IMR-90 (cell line): ENCODE measurements at regions not wholly inside any gene's neighbourhood (a gene's known extent, or its start where the extent isn't known, plus 50 kb on each side); places are given as distances from the start of the nearest gene placed in this dataset.

Source experiments
- ATAC-seq: fragments of 200-7000 bp; cut with Tn5 transposase; 2 replicates; pipeline ENCODE4 v1.9.1; 2020; ENCODE audit warnings: low read depth, mild to moderate bottlenecking, moderate library complexity
- BruUV-seq: library from RNA; stranded (reverse); fragments of 400-500 nt; replicated peaks from 2 replicates; lab custom pipeline; 2021; lab: Mats Ljungman, UMichigan
- CTCF ChIA-PET: fragments of 300-600 bp; formaldehyde crosslinking; extraction: SDS; loops from one replicate; lab custom pipeline; 2021; ENCODE audit warnings: antibody characterized with exemption; lab: Yijun Ruan, JAX
- POLR2A ChIA-PET: fragments of 300-600 bp; sonication (Branson Sonifier 250); formaldehyde crosslinking; loops from one replicate; lab custom pipeline; 2022; ENCODE audit warnings: antibody characterized with exemption; ENCODE audit not compliant: unreplicated experiment; lab: Charles Lee
- DNase-seq: peaks from one replicate; pipeline ENCODE4 v3.0.0; 2013
- H2AFZ ChIP-seq: replicated peaks from 2 replicates; pipeline ENCODE3; 2013; ENCODE audit warnings: low read length, mild to moderate bottlenecking; ENCODE audit not compliant: poor library complexity
- H2AK5ac ChIP-seq: 2 replicates; pipeline ENCODE4 v1.6.1; 2013; ENCODE audit warnings: low read depth, low read length, inconsistent platforms
- H2AK9ac ChIP-seq: replicated peaks from 2 replicates; pipeline ENCODE3; 2013; ENCODE audit warnings: mild to moderate bottlenecking, low read depth, low read length, moderate library complexity; ENCODE audit not compliant: poor library complexity
- H2BK120ac ChIP-seq: 2 replicates; pipeline ENCODE4 v1.6.1; 2013; ENCODE audit warnings: low read depth, low read length, inconsistent platforms
- H2BK15ac ChIP-seq: 3 replicates; pipeline ENCODE4 v1.6.1; 2013; ENCODE audit warnings: low read depth, low read length, inconsistent platforms
- H2BK20ac ChIP-seq: 2 replicates; pipeline ENCODE4 v1.6.1; 2013; ENCODE audit warnings: low read depth, mild to moderate bottlenecking, inconsistent platforms, low read length, moderate library complexity
- H2BK5ac ChIP-seq: 2 replicates; pipeline ENCODE4 v1.6.1; 2013; ENCODE audit warnings: mild to moderate bottlenecking, low read depth, low read length, inconsistent platforms; ENCODE audit not compliant: poor library complexity, severe bottlenecking
- H3K14ac ChIP-seq: replicated peaks from 2 replicates; pipeline ENCODE4 v1.6.1; 2013; ENCODE audit warnings: low read depth, low read length, inconsistent platforms
- H3K18ac ChIP-seq: 2 replicates; pipeline ENCODE4 v1.6.1; 2013; ENCODE audit warnings: low read depth, low read length, control low read depth
- H3K23ac ChIP-seq: 2 replicates; pipeline ENCODE4 v1.6.1; 2013; ENCODE audit warnings: low read depth, low read length, inconsistent platforms
- H3K27ac ChIP-seq: 2 replicates; pipeline ENCODE4 v1.5.1; 2013; ENCODE audit warnings: mild to moderate bottlenecking, control low read depth, low read length; ENCODE audit not compliant: insufficient read depth
- H3K27me3 ChIP-seq: 2 replicates; pipeline ENCODE4 v1.6.1; 2013; ENCODE audit warnings: low read length; ENCODE audit not compliant: control insufficient read depth, insufficient read depth
- H3K36me3 ChIP-seq: 2 replicates; pipeline ENCODE4 v1.6.1; 2013; ENCODE audit warnings: low read length, mixed read lengths; ENCODE audit not compliant: control insufficient read depth, insufficient read depth
- H3K4ac ChIP-seq: 2 replicates; pipeline ENCODE4 v1.6.1; 2013; ENCODE audit warnings: low read depth, low read length, inconsistent platforms
- H3K4me1 ChIP-seq: 2 replicates; pipeline ENCODE4 v1.6.1; 2013; ENCODE audit warnings: low read length, mixed read lengths; ENCODE audit not compliant: control insufficient read depth, insufficient read depth
- H3K4me2 ChIP-seq: 2 replicates; pipeline ENCODE4 v1.6.1; 2013; ENCODE audit warnings: low read depth, mild to moderate bottlenecking, control low read depth, low read length, moderate library complexity
- H3K4me3 ChIP-seq: 2 replicates; pipeline ENCODE4 v1.5.1; 2013; ENCODE audit warnings: low read depth, mild to moderate bottlenecking, control low read depth, low read length, moderate library complexity; ENCODE audit not compliant: insufficient read depth
- H3K56ac ChIP-seq: 2 replicates; pipeline ENCODE4 v1.6.1; 2013; ENCODE audit warnings: low read length, inconsistent platforms; ENCODE audit not compliant: insufficient read depth; ENCODE audit errors: extremely low read depth
- H3K79me1 ChIP-seq, 2 experiments: 2 replicates each; pipeline ENCODE4 v1.6.1; 2013; ENCODE audit warnings: low read length in 2 of 2, inconsistent platforms in 1 of 2, low read depth in 1 of 2
- H3K9ac ChIP-seq: 2 replicates; pipeline ENCODE4 v1.6.1; 2013; ENCODE audit warnings: low read depth, low read length, control low read depth
- H3K9me1 ChIP-seq: 2 replicates; pipeline ENCODE4 v1.6.1; 2013; ENCODE audit warnings: low read length, inconsistent platforms; ENCODE audit not compliant: insufficient read depth
- H3K9me3 ChIP-seq: 2 replicates; pipeline ENCODE4 v1.6.1; 2013; ENCODE audit warnings: low read length; ENCODE audit not compliant: control insufficient read depth, insufficient read depth
- H4K20me1 ChIP-seq: 2 replicates; pipeline ENCODE4 v1.6.1; 2013; ENCODE audit warnings: low read length, inconsistent platforms; ENCODE audit not compliant: insufficient read depth
- H4K5ac ChIP-seq: 2 replicates; pipeline ENCODE4 v1.6.1; 2013; ENCODE audit warnings: mild to moderate bottlenecking, low read depth, low read length, control low read depth
- H4K8ac ChIP-seq, 2 experiments: 2 replicates each; pipeline ENCODE4 v1.6.1; 2013; ENCODE audit warnings: low read depth in 2 of 2, low read length in 2 of 2, control low read depth in 1 of 2, inconsistent platforms in 1 of 2
- H4K91ac ChIP-seq: 2 replicates; pipeline ENCODE4 v1.6.1; 2013; ENCODE audit warnings: low read depth, low read length, inconsistent platforms; ENCODE audit not compliant: insufficient read depth
- BHLHE40 ChIP-seq: fragments of 150-350 bp; IDR thresholded peaks from 2 replicates; pipeline ENCODE4 v1.6.1; 2016; ENCODE audit warnings: mild to moderate bottlenecking, low read depth, low read length
- CEBPB ChIP-seq: IDR thresholded peaks from 2 replicates; pipeline ENCODE4 v1.6.1; 2012; ENCODE audit warnings: low read depth, low read length, improper control_type of control experiment
- CHD1 ChIP-seq: IDR thresholded peaks from 2 replicates; pipeline ENCODE4 v1.6.1; 2012; ENCODE audit warnings: low read depth, low read length, improper control_type of control experiment
- FOS ChIP-seq: fragments of 150-350 bp; IDR thresholded peaks from 2 replicates; pipeline ENCODE4 v1.6.1; 2016; ENCODE audit warnings: low read depth, low read length
- MAZ ChIP-seq: IDR thresholded peaks from 2 replicates; pipeline ENCODE4 v1.6.1; 2012; ENCODE audit warnings: low read depth, mild to moderate bottlenecking, low read length, improper control_type of control experiment, moderate library complexity, borderline replicate concordance
- MXI1 ChIP-seq: IDR thresholded peaks from 2 replicates; pipeline ENCODE4 v1.6.1; 2012; ENCODE audit warnings: low read depth, mild to moderate bottlenecking, low read length, moderate library complexity, borderline replicate concordance
- NFE2L2 ChIP-seq: fragments of 150-350 bp; IDR thresholded peaks from 2 replicates; pipeline ENCODE4 v1.6.1; 2016; ENCODE audit warnings: low read depth, mild to moderate bottlenecking, low read length
- POLR2A ChIP-seq: IDR thresholded peaks from 2 replicates; pipeline ENCODE4 v1.6.1; 2012; ENCODE audit warnings: mild to moderate bottlenecking, low read depth, low read length
- RCOR1 ChIP-seq: IDR thresholded peaks from 2 replicates; pipeline ENCODE4 v1.6.1; 2012; ENCODE audit warnings: mild to moderate bottlenecking, low read length, improper control_type of control experiment; ENCODE audit not compliant: insufficient replicate concordance
- RFX5 ChIP-seq: IDR thresholded peaks from 2 replicates; pipeline ENCODE4 v1.8.0; 2012; ENCODE audit warnings: low read depth, mild to moderate bottlenecking, low read length, moderate library complexity
- SMC3 ChIP-seq: fragments of 150-350 bp; IDR thresholded peaks from 2 replicates; pipeline ENCODE4 v1.6.1; 2016; ENCODE audit warnings: low read depth, mild to moderate bottlenecking, antibody characterized with exemption, low read length, moderate library complexity
- WGBS, 2 experiments: methylation state at CpG; one replicate each; pipeline versions ENCODE4 v1.1.5 to v1.1.7; 2013; ENCODE audit warnings: missing lambda C conversion rate in 2 of 2; ENCODE audit not compliant: insufficient read length in 1 of 2; ENCODE audit errors: extremely low coverage in 2 of 2; 5-methylcytosine and 5-hydroxymethylcytosine counted together
- dilution Hi-C: fragments of 300-500 bp; cut with HindIII; formaldehyde crosslinking; loops from one replicate; pipeline ENCODE4 v1.14.3; 2018; ENCODE audit warnings: low sequenced_read_pairs; ENCODE audit not compliant: unreplicated experiment
- in situ Hi-C: fragments of 300-500 bp; cut with MboI; formaldehyde crosslinking; loops from 3 replicates; pipeline ENCODE4 v1.14.3; 2019; ENCODE audit warnings: low sequenced_read_pairs, inconsistent platforms, mixed read lengths
- intact Hi-C: fragments of 100-400 bp; cut with micrococcal nuclease; formaldehyde crosslinking; loops from 2 replicates; pipeline ENCODE4 v1.10.0; 2022
- TF ChIP-seq, protein P1 (sequence below): fragments of 150-350 bp; IDR thresholded peaks from 2 replicates; pipeline ENCODE4 v1.6.1; 2016; ENCODE audit warnings: low read depth, mild to moderate bottlenecking, low read length, moderate library complexity, borderline replicate concordance
- TF ChIP-seq, protein P2 (sequence below): fragments of 150-350 bp; IDR thresholded peaks from 2 replicates; pipeline ENCODE4 v1.6.1; 2017; ENCODE audit warnings: mild to moderate bottlenecking, antibody characterized with exemption, low read length, low read depth
- TF ChIP-seq, protein P3 (sequence below): conservative IDR thresholded peaks from 2 replicates; pipeline ENCODE4 v1.5.1; 2012; ENCODE audit warnings: mild to moderate bottlenecking, low read depth, low read length, improper control_type of control experiment

DNA sequence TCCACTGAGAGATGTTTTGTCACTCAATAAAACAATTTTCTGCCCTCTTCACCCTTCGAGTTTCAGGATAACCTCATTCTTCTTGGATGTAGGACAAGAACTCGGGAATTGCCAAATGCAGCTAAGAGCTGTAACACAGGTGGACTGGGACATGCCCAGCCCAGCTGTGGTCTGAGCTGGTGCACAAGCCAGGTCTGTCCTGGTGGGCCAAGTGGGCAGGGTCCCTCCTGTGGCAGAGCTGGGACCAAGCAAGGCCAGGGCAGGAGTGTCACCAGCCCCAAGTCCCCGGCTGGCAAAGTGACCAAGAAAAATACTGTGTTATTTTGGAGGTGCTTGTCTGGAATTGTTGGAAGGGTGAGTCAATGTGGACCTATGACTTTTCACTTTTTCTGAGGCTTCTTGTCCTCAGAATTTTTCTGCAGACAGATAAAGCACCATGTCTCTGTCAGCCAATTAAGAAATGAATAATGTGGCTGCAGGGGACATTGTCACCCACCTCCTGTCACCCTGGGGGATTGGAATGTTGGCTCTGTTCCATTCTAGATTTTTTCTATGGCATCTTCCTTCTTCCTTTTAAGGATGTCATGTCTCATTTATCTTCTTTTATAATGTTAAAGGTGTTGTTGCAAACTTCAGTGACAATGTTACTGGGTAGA is 645.2 kb upstream of the EPHA6 start:
- dilution Hi-C loops (no loop called here), in situ Hi-C loops (no loop called here), intact Hi-C loops (no loop called here)
- Histone ChIP-seq H3K27ac (no peak overlapping the region), H3K18ac (no peak overlapping the region), H3K4ac (no peak overlapping the region), H2AK5ac (no peak overlapping the region), H4K8ac (no peak overlapping the region), H3K79me1 (no peaks in the 10 kb centered on the region), H3K56ac (no peak overlapping the region), H3K4me1 (no peaks in the 10 kb centered on the region), H3K9me1 (no peaks in the 10 kb centered on the region), H2AK9ac (no peak overlapping the region), H2BK20ac (no peak overlapping the region), H3K4me2 (no peak overlapping the region), H4K91ac (no peak overlapping the region), H2BK120ac (no peak overlapping the region), H3K36me3 (no peaks in the 10 kb centered on the region), H4K5ac (no peak overlapping the region), H3K23ac (no peak overlapping the region), H3K14ac (no peak overlapping the region), H4K20me1 (no peaks in the 10 kb centered on the region), H3K9me3 (peaks cover 5% of the 10 kb centered on the region), H2BK5ac (no peak overlapping the region), H3K9ac (no peak overlapping the region), H2AFZ (no peak overlapping the region), H3K4me3 (no peak overlapping the region), H3K27me3 (no peaks in the 10 kb centered on the region), H2BK15ac (no peak overlapping the region)
- BruUV-seq, result no TSS peak
- no peak for ATAC-seq
- ChIA-PET POLR2A (no interaction called here), CTCF (no interaction called here)
- TF ChIP-seq CEBPB, result no peak
- TF ChIP-seq, protein P1, sequence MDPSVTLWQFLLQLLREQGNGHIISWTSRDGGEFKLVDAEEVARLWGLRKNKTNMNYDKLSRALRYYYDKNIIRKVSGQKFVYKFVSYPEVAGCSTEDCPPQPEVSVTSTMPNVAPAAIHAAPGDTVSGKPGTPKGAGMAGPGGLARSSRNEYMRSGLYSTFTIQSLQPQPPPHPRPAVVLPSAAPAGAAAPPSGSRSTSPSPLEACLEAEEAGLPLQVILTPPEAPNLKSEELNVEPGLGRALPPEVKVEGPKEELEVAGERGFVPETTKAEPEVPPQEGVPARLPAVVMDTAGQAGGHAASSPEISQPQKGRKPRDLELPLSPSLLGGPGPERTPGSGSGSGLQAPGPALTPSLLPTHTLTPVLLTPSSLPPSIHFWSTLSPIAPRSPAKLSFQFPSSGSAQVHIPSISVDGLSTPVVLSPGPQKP, result no peak
- TF ChIP-seq MXI1, result no peak
- TF ChIP-seq BHLHE40, result no peak
- TF ChIP-seq SMC3, result no peak
- TF ChIP-seq NFE2L2, result no peak
- TF ChIP-seq, protein P2, sequence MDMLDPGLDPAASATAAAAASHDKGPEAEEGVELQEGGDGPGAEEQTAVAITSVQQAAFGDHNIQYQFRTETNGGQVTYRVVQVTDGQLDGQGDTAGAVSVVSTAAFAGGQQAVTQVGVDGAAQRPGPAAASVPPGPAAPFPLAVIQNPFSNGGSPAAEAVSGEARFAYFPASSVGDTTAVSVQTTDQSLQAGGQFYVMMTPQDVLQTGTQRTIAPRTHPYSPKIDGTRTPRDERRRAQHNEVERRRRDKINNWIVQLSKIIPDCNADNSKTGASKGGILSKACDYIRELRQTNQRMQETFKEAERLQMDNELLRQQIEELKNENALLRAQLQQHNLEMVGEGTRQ, result no peak
- TF ChIP-seq RCOR1, result no peak
- TF ChIP-seq FOS, result no peak
- TF ChIP-seq RFX5, result no peak
- no peak for TF ChIP-seq POLR2A
- TF ChIP-seq, protein P3, sequence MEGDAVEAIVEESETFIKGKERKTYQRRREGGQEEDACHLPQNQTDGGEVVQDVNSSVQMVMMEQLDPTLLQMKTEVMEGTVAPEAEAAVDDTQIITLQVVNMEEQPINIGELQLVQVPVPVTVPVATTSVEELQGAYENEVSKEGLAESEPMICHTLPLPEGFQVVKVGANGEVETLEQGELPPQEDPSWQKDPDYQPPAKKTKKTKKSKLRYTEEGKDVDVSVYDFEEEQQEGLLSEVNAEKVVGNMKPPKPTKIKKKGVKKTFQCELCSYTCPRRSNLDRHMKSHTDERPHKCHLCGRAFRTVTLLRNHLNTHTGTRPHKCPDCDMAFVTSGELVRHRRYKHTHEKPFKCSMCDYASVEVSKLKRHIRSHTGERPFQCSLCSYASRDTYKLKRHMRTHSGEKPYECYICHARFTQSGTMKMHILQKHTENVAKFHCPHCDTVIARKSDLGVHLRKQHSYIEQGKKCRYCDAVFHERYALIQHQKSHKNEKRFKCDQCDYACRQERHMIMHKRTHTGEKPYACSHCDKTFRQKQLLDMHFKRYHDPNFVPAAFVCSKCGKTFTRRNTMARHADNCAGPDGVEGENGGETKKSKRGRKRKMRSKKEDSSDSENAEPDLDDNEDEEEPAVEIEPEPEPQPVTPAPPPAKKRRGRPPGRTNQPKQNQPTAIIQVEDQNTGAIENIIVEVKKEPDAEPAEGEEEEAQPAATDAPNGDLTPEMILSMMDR, result no peak
- TF ChIP-seq MAZ, result no peak
- TF ChIP-seq CHD1, result no peak
- no peak for DNase-seq
- WGBS, 2 experiments, result no CpG with 5 or more reads among the region's 3 CpGs
